ENCODE measurements at regions not wholly inside any gene's neighbourhood (a gene's known extent, or its start where the extent isn't known, plus 50 kb on each side); places are given as distances from the start of the nearest gene placed in this dataset.

- TF ChIP-seq CTCF (conservative IDR thresholded peaks at IDR 0.05): no peak
- no peak for TF ChIP-seq EZH2 (IDR thresholded peaks at IDR 0.05; ENCODE audit: low read depth)
These were observed 93.8 kb downstream of the UNCX start for GRCh38 chr7:1326511-1326785.

Data from PC-9 (cell line).